ENCODE measurements at regions not wholly inside any gene's neighbourhood (a gene's known extent, or its start where the extent isn't known, plus 50 kb on each side); places are given as distances from the start of the nearest gene placed in this dataset.
"Not testable (repeated sequence)": the region's sequence is repeated elsewhere in the genome, so short reads cannot be mapped to it uniquely, and the experiment has no call there.

GRCh38 chr9:86486891-86487837 is 133.0 kb upstream of the TUT7 start:
- Mint-ChIP-seq H3K36me3 (ENCODE audit: low read depth) (no peaks in the 10 kb centered on the region), H3K27me3 (ENCODE audit: low read depth) (peaks cover 11% of the 10 kb centered on the region)

GRCh38 chr9:86485359-86485758 is 131.1 kb upstream of the TUT7 start:
- peak overlapping the region; percentile 57 to 96 (median 80) for H3K27ac Mint-ChIP-seq

More at GRCh38 chr9:86486891-86487837, 133.0 kb upstream of the TUT7 start:
- TF ChIP-seq CTCF (IDR thresholded peaks at IDR 0.05; ENCODE audit: unreplicated experiment in 3 of 3): peak; percentile 75 to 81 (median 75)
- Mint-ChIP-seq H3K4me1 (peaks cover 65% of the 10 kb centered on the region), H3K9me3 (no peaks in the 10 kb centered on the region), H3K4me3 (no peak overlapping the region), H3K27ac (peak overlapping the region; percentile 82 to 96 (median 85))

GRCh38 chr9:86483496-86483895 is 129.3 kb upstream of the TUT7 start:
- peak overlapping the region; percentile 66 to 88 (median 69) for H3K27ac Mint-ChIP-seq
- TF ChIP-seq CTCF (IDR thresholded peaks at IDR 0.05; ENCODE audit: unreplicated experiment in 3 of 3): no peak
- H3K4me1 Mint-ChIP-seq: peaks cover 51% of the 10 kb centered on the region
- peaks cover 9% of the 10 kb centered on the region for H3K27me3 Mint-ChIP-seq (ENCODE audit: low read depth)
- H3K4me3 Mint-ChIP-seq: no peak overlapping the region
- H3K36me3 Mint-ChIP-seq (ENCODE audit: low read depth): no peaks in the 10 kb centered on the region
- H3K9me3 Mint-ChIP-seq: peaks cover 10% of the 10 kb centered on the region

More at GRCh38 chr9:86485359-86485758, 131.1 kb upstream of the TUT7 start:
- Mint-ChIP-seq H3K4me3 (no peak overlapping the region), H3K9me3 (peaks cover 4% of the 10 kb centered on the region), H3K36me3 (ENCODE audit: low read depth) (no peaks in the 10 kb centered on the region), H3K27me3 (ENCODE audit: low read depth) (peaks cover 11% of the 10 kb centered on the region), H3K4me1 (peaks cover 56% of the 10 kb centered on the region)
- TF ChIP-seq CTCF (IDR thresholded peaks at IDR 0.05; ENCODE audit: unreplicated experiment in 3 of 3): no peak

- Mint-ChIP-seq H3K27me3 (ENCODE audit: low read depth) (peaks cover 12% of the 10 kb centered on the region), H3K9me3 (peaks cover 21% of the 10 kb centered on the region), H3K4me1 (peaks cover 34% of the 10 kb centered on the region), H3K36me3 (ENCODE audit: low read depth) (no peaks in the 10 kb centered on the region), H3K4me3 (no peak overlapping the region), H3K27ac (peak overlapping the region in 1 of 3 experiments; percentile 12)
- no peak for TF ChIP-seq CTCF (IDR thresholded peaks at IDR 0.05; ENCODE audit: unreplicated experiment in 3 of 3)
Observed at GRCh38 chr9:86481466-86481865, 127.3 kb upstream of the TUT7 start.

GRCh38 chr9:86475255-86475654 is 121.0 kb upstream of the TUT7 start:
- peaks cover 16% of the 10 kb centered on the region for H3K4me1 Mint-ChIP-seq
- not testable (repeated sequence) for H3K27ac Mint-ChIP-seq; H3K27me3 Mint-ChIP-seq (ENCODE audit: low read depth); H3K36me3 Mint-ChIP-seq (ENCODE audit: low read depth); H3K4me3 Mint-ChIP-seq
- peaks cover 17% of the 10 kb centered on the region for H3K9me3 Mint-ChIP-seq

- Mint-ChIP-seq H3K36me3 (ENCODE audit: low read depth) (no peaks in the 10 kb centered on the region), H3K27ac (peak overlapping the region; percentile 37 to 92 (median 88)), H3K27me3 (ENCODE audit: low read depth) (peaks cover 4% of the 10 kb centered on the region), H3K9me3 (no peaks in the 10 kb centered on the region), H3K4me3 (no peak overlapping the region), H3K4me1 (peaks cover 26% of the 10 kb centered on the region)
- no peak for TF ChIP-seq CTCF (IDR thresholded peaks at IDR 0.05; ENCODE audit: unreplicated experiment in 3 of 3)
Observed at GRCh38 chr9:86471171-86471815, 117.1 kb upstream of the TUT7 start.

All from nephron (organoid).